ENCODE measurements at regions not wholly inside any gene's neighbourhood (a gene's known extent, or its start where the extent isn't known, plus 50 kb on each side); places are given as distances from the start of the nearest gene placed in this dataset.
"Not testable (repeated sequence)": the region's sequence is repeated elsewhere in the genome, so short reads cannot be mapped to it uniquely, and the experiment has no call there.

DNA sequence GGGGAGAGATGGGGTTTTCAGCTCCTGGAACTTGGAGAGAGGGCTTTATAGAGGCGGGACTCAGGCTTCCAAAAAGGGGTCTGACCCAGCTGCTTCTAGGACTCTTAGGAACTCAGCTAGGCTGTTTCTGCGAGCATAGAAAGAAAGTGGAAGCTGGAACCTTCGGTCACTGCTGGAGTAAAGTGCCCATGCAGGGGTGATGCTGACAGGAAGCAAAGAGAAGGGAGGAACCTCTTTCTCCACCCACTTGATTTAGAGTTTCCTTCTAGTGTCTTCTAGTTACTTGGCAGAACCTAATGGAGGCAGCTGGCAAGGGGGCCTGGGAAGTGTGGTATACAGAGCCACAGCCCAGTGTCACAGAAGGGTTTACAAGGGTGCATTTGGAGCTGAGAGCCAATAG, 283.6 kb downstream of the QKI start:
- DNase-seq (ENCODE audit: low spot score), result no peak
- Mint-ChIP-seq H3K4me3 (ENCODE audit: unreplicated experiment) (no peak overlapping the region), H3K4me1 (ENCODE audit: unreplicated experiment) (peaks cover 7% of the 10 kb centered on the region), H3K36me3 (ENCODE audit: low read depth, unreplicated experiment) (no peaks in the 10 kb centered on the region), H3K27me3 (ENCODE audit: unreplicated experiment) (peaks cover 4% of the 10 kb centered on the region), H3K9me3 (ENCODE audit: unreplicated experiment) (no peaks in the 10 kb centered on the region), H3K27ac (ENCODE audit: unreplicated experiment) (no peak overlapping the region)
- TF ChIP-seq CTCF (IDR thresholded peaks at IDR 0.05; ENCODE audit: unreplicated experiment), result no peak

DNA sequence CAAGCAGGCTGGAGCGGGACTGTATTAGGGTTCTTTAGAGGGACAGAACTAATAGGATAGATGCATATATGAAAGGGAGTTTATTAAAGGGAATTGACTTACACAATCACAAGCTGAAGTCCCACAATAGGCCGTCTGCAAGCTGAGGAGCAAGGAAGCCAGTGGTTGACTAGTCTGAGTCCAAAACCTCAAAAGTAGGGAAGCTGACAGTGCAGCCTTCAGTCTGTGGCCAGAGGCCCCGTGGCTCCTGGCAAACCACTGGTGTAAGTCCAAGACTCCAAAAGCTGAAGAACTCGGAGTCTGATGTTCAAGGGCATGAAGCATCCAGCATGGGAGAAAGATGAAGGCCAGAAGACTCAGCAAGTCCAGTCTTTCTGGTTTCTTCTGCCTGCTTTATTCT, 281.8 kb downstream of the QKI start:
- H3K27ac Mint-ChIP-seq (ENCODE audit: unreplicated experiment); H3K4me3 Mint-ChIP-seq (ENCODE audit: unreplicated experiment); H3K27me3 Mint-ChIP-seq (ENCODE audit: unreplicated experiment): not testable (repeated sequence)

DNA sequence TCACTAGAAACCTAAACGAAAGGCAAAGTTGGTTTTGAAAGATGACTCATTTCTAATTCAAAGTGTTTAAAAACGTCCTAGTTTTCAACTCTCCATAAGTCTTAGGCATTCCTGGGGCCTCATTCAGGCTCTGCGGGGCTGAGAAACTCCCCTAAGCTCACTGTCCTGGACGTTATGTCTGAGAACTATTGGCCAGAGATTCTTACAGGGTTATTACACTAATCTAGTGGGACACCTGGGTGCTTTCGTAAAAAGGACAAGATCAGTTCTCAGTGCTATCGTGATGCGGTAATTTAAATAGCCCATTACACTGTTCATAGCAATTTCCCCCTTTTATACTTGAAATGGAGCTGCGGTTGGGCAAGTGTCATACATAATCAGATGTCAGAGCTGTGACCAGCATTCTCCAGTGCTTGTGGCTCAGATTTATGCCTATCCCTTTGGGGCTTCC, 280.9 kb downstream of the QKI start:
- Mint-ChIP-seq H3K4me3 (ENCODE audit: unreplicated experiment) (no peak overlapping the region), H3K27me3 (ENCODE audit: unreplicated experiment) (peaks cover 4% of the 10 kb centered on the region), H3K4me1 (ENCODE audit: unreplicated experiment) (no peaks in the 10 kb centered on the region), H3K36me3 (ENCODE audit: low read depth, unreplicated experiment) (no peaks in the 10 kb centered on the region), H3K27ac (ENCODE audit: unreplicated experiment) (no peak overlapping the region), H3K9me3 (ENCODE audit: unreplicated experiment) (no peaks in the 10 kb centered on the region)
- TF ChIP-seq CTCF (IDR thresholded peaks at IDR 0.05; ENCODE audit: unreplicated experiment), result no peak
- DNase-seq (ENCODE audit: low spot score), result no peak

More for the DNA sequence above, 281.8 kb downstream of the QKI start:
- DNase-seq (ENCODE audit: low spot score); H3K36me3 Mint-ChIP-seq (ENCODE audit: low read depth, unreplicated experiment); H3K4me1 Mint-ChIP-seq (ENCODE audit: unreplicated experiment); H3K9me3 Mint-ChIP-seq (ENCODE audit: unreplicated experiment): not testable (repeated sequence)

DNA sequence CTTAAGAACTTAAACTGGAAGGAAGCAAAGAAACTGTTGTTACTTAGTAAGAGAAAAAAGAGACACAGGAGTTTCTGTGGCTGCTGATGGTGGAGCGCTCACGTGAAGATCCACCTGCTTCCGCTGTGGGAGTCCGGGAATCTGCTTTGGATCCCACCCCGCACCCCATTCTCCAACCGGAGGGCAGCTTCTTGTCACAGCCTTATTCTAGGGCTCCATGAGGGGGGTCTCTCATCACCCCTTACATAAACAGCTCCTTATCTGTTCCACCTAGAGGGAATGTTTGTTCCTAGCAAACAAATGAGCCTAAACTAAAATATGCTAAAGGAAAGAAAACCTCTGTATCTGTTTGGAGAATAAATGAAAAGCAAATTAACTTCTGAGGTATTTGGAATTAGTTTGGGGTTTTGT, 280.5 kb downstream of the QKI start:
- Mint-ChIP-seq H3K27me3 (ENCODE audit: unreplicated experiment) (peaks cover 4% of the 10 kb centered on the region), H3K36me3 (ENCODE audit: low read depth, unreplicated experiment) (no peaks in the 10 kb centered on the region)
- no peak for TF ChIP-seq CTCF (IDR thresholded peaks at IDR 0.05; ENCODE audit: unreplicated experiment)

DNA sequence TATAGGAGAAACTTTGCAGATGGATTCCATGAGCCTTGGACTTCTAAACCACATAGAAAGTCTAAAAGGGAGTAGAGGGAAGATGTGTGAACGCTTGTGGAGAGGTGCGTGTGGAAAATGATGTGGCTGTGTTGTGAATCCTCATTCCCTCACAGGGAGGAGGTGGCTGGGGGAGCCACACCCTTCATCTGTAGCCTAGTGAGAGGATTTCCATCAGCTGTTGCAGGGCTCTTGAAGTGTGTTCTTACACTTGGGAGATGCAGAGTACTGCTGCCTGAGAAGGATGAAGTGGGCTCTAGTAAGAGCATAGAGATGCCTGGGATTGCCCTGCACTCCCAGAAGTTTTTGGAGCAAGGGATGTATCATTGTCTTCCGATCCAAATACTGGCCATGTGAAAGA, 279.6 kb downstream of the QKI start:
- Mint-ChIP-seq H3K4me3 (ENCODE audit: unreplicated experiment) (no peak overlapping the region), H3K36me3 (ENCODE audit: low read depth, unreplicated experiment) (no peaks in the 10 kb centered on the region), H3K27ac (ENCODE audit: unreplicated experiment) (no peak overlapping the region), H3K27me3 (ENCODE audit: unreplicated experiment) (peaks cover 3% of the 10 kb centered on the region), H3K9me3 (ENCODE audit: unreplicated experiment) (no peaks in the 10 kb centered on the region), H3K4me1 (ENCODE audit: unreplicated experiment) (no peaks in the 10 kb centered on the region)
- DNase-seq (ENCODE audit: low spot score), result no peak
- no peak for TF ChIP-seq CTCF (IDR thresholded peaks at IDR 0.05; ENCODE audit: unreplicated experiment)

More for the DNA sequence above, 280.5 kb downstream of the QKI start:
- no peak overlapping the region for H3K27ac Mint-ChIP-seq (ENCODE audit: unreplicated experiment)
- H3K9me3 Mint-ChIP-seq (ENCODE audit: unreplicated experiment), result no peaks in the 10 kb centered on the region
- H3K4me1 Mint-ChIP-seq (ENCODE audit: unreplicated experiment), result no peaks in the 10 kb centered on the region
- H3K4me3 Mint-ChIP-seq (ENCODE audit: unreplicated experiment), result no peak overlapping the region
- no peak for DNase-seq (ENCODE audit: low spot score)

DNA sequence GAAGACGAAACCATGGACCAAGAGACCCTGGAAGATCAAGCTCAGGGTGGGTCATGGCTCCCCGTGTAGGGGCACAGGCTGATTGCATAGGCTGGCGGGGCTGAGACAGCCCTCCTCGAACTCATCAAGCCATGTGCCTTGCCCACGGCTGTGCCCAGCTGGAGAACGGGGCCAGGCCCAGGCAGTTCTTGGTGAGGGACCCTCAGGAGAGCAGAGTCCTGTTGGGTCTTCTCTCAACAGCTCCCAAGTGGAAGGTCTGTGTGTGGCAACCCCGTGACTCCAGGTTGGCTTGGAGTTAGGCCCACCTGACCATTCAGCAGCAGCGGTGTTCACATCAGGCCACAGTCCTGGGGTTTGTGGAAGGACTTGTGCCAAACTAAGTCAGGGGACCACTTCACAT, 276.5 kb downstream of the QKI start:
- no peak for TF ChIP-seq CTCF (IDR thresholded peaks at IDR 0.05; ENCODE audit: unreplicated experiment)
- Mint-ChIP-seq H3K27ac (ENCODE audit: unreplicated experiment) (no peak overlapping the region), H3K27me3 (ENCODE audit: unreplicated experiment) (peaks cover 3% of the 10 kb centered on the region), H3K9me3 (ENCODE audit: unreplicated experiment) (no peaks in the 10 kb centered on the region), H3K36me3 (ENCODE audit: low read depth, unreplicated experiment) (no peaks in the 10 kb centered on the region), H3K4me3 (ENCODE audit: unreplicated experiment) (no peak overlapping the region), H3K4me1 (ENCODE audit: unreplicated experiment) (no peaks in the 10 kb centered on the region)
- DNase-seq (ENCODE audit: low spot score), result no peak
